IMR-90 (cell line): ENCODE measurements at regions not wholly inside any gene's neighbourhood (a gene's known extent, or its start where the extent isn't known, plus 50 kb on each side); places are given as distances from the start of the nearest gene placed in this dataset.

Experiments used
- ATAC-seq: fragments of 200-7000 bp; cut with Tn5 transposase; 2 replicates; pipeline ENCODE4 v1.9.1; 2020; ENCODE audit warnings: low read depth, mild to moderate bottlenecking, moderate library complexity
- BruUV-seq: library from RNA; stranded (reverse); fragments of 400-500 nt; replicated peaks from 2 replicates; lab custom pipeline; 2021; lab: Mats Ljungman, UMichigan
- CTCF ChIA-PET: fragments of 300-600 bp; formaldehyde crosslinking; extraction: SDS; loops from one replicate; lab custom pipeline; 2021; ENCODE audit warnings: antibody characterized with exemption; lab: Yijun Ruan, JAX
- POLR2A ChIA-PET: fragments of 300-600 bp; sonication (Branson Sonifier 250); formaldehyde crosslinking; loops from one replicate; lab custom pipeline; 2022; ENCODE audit warnings: antibody characterized with exemption; ENCODE audit not compliant: unreplicated experiment; lab: Charles Lee
- DNase-seq: peaks from one replicate; pipeline ENCODE4 v3.0.0; 2013
- H2AFZ ChIP-seq: replicated peaks from 2 replicates; pipeline ENCODE3; 2013; ENCODE audit warnings: low read length, mild to moderate bottlenecking; ENCODE audit not compliant: poor library complexity
- H2AK5ac ChIP-seq: 2 replicates; pipeline ENCODE4 v1.6.1; 2013; ENCODE audit warnings: low read depth, low read length, inconsistent platforms
- H2AK9ac ChIP-seq: replicated peaks from 2 replicates; pipeline ENCODE3; 2013; ENCODE audit warnings: mild to moderate bottlenecking, low read depth, low read length, moderate library complexity; ENCODE audit not compliant: poor library complexity
- H2BK120ac ChIP-seq: 2 replicates; pipeline ENCODE4 v1.6.1; 2013; ENCODE audit warnings: low read depth, low read length, inconsistent platforms
- H2BK15ac ChIP-seq: 3 replicates; pipeline ENCODE4 v1.6.1; 2013; ENCODE audit warnings: low read depth, low read length, inconsistent platforms
- H2BK20ac ChIP-seq: 2 replicates; pipeline ENCODE4 v1.6.1; 2013; ENCODE audit warnings: low read depth, mild to moderate bottlenecking, inconsistent platforms, low read length, moderate library complexity
- H2BK5ac ChIP-seq: 2 replicates; pipeline ENCODE4 v1.6.1; 2013; ENCODE audit warnings: mild to moderate bottlenecking, low read depth, low read length, inconsistent platforms; ENCODE audit not compliant: poor library complexity, severe bottlenecking
- H3K14ac ChIP-seq: replicated peaks from 2 replicates; pipeline ENCODE4 v1.6.1; 2013; ENCODE audit warnings: low read depth, low read length, inconsistent platforms
- H3K18ac ChIP-seq: 2 replicates; pipeline ENCODE4 v1.6.1; 2013; ENCODE audit warnings: low read depth, low read length, control low read depth
- H3K23ac ChIP-seq: 2 replicates; pipeline ENCODE4 v1.6.1; 2013; ENCODE audit warnings: low read depth, low read length, inconsistent platforms
- H3K27ac ChIP-seq: 2 replicates; pipeline ENCODE4 v1.5.1; 2013; ENCODE audit warnings: mild to moderate bottlenecking, control low read depth, low read length; ENCODE audit not compliant: insufficient read depth
- H3K27me3 ChIP-seq: 2 replicates; pipeline ENCODE4 v1.6.1; 2013; ENCODE audit warnings: low read length; ENCODE audit not compliant: control insufficient read depth, insufficient read depth
- H3K36me3 ChIP-seq: 2 replicates; pipeline ENCODE4 v1.6.1; 2013; ENCODE audit warnings: low read length, mixed read lengths; ENCODE audit not compliant: control insufficient read depth, insufficient read depth
- H3K4ac ChIP-seq: 2 replicates; pipeline ENCODE4 v1.6.1; 2013; ENCODE audit warnings: low read depth, low read length, inconsistent platforms
- H3K4me1 ChIP-seq: 2 replicates; pipeline ENCODE4 v1.6.1; 2013; ENCODE audit warnings: low read length, mixed read lengths; ENCODE audit not compliant: control insufficient read depth, insufficient read depth
- H3K4me2 ChIP-seq: 2 replicates; pipeline ENCODE4 v1.6.1; 2013; ENCODE audit warnings: low read depth, mild to moderate bottlenecking, control low read depth, low read length, moderate library complexity
- H3K4me3 ChIP-seq: 2 replicates; pipeline ENCODE4 v1.5.1; 2013; ENCODE audit warnings: low read depth, mild to moderate bottlenecking, control low read depth, low read length, moderate library complexity; ENCODE audit not compliant: insufficient read depth
- H3K56ac ChIP-seq: 2 replicates; pipeline ENCODE4 v1.6.1; 2013; ENCODE audit warnings: low read length, inconsistent platforms; ENCODE audit not compliant: insufficient read depth; ENCODE audit errors: extremely low read depth
- H3K79me1 ChIP-seq, 2 experiments: 2 replicates each; pipeline ENCODE4 v1.6.1; 2013; ENCODE audit warnings: low read length in 2 of 2, inconsistent platforms in 1 of 2, low read depth in 1 of 2
- H3K9ac ChIP-seq: 2 replicates; pipeline ENCODE4 v1.6.1; 2013; ENCODE audit warnings: low read depth, low read length, control low read depth
- H3K9me1 ChIP-seq: 2 replicates; pipeline ENCODE4 v1.6.1; 2013; ENCODE audit warnings: low read length, inconsistent platforms; ENCODE audit not compliant: insufficient read depth
- H3K9me3 ChIP-seq: 2 replicates; pipeline ENCODE4 v1.6.1; 2013; ENCODE audit warnings: low read length; ENCODE audit not compliant: control insufficient read depth, insufficient read depth
- H4K20me1 ChIP-seq: 2 replicates; pipeline ENCODE4 v1.6.1; 2013; ENCODE audit warnings: low read length, inconsistent platforms; ENCODE audit not compliant: insufficient read depth
- H4K5ac ChIP-seq: 2 replicates; pipeline ENCODE4 v1.6.1; 2013; ENCODE audit warnings: mild to moderate bottlenecking, low read depth, low read length, control low read depth
- H4K8ac ChIP-seq, 2 experiments: 2 replicates each; pipeline ENCODE4 v1.6.1; 2013; ENCODE audit warnings: low read depth in 2 of 2, low read length in 2 of 2, control low read depth in 1 of 2, inconsistent platforms in 1 of 2
- H4K91ac ChIP-seq: 2 replicates; pipeline ENCODE4 v1.6.1; 2013; ENCODE audit warnings: low read depth, low read length, inconsistent platforms; ENCODE audit not compliant: insufficient read depth
- BHLHE40 ChIP-seq: fragments of 150-350 bp; IDR thresholded peaks from 2 replicates; pipeline ENCODE4 v1.6.1; 2016; ENCODE audit warnings: mild to moderate bottlenecking, low read depth, low read length
- CEBPB ChIP-seq: IDR thresholded peaks from 2 replicates; pipeline ENCODE4 v1.6.1; 2012; ENCODE audit warnings: low read depth, low read length, improper control_type of control experiment
- CTCF ChIP-seq: conservative IDR thresholded peaks from 2 replicates; pipeline ENCODE4 v1.5.1; 2012; ENCODE audit warnings: mild to moderate bottlenecking, low read depth, low read length, improper control_type of control experiment
- ELK1 ChIP-seq: fragments of 150-350 bp; IDR thresholded peaks from 2 replicates; pipeline ENCODE4 v1.6.1; 2016; ENCODE audit warnings: low read depth, mild to moderate bottlenecking, low read length, moderate library complexity, borderline replicate concordance
- FOS ChIP-seq: fragments of 150-350 bp; IDR thresholded peaks from 2 replicates; pipeline ENCODE4 v1.6.1; 2016; ENCODE audit warnings: low read depth, low read length
- MAFK ChIP-seq: IDR thresholded peaks from 2 replicates; pipeline ENCODE4 v1.6.1; 2012; ENCODE audit warnings: low read depth, low read length, improper control_type of control experiment
- MAZ ChIP-seq: IDR thresholded peaks from 2 replicates; pipeline ENCODE4 v1.6.1; 2012; ENCODE audit warnings: low read depth, mild to moderate bottlenecking, low read length, improper control_type of control experiment, moderate library complexity, borderline replicate concordance
- MXI1 ChIP-seq: IDR thresholded peaks from 2 replicates; pipeline ENCODE4 v1.6.1; 2012; ENCODE audit warnings: low read depth, mild to moderate bottlenecking, low read length, moderate library complexity, borderline replicate concordance
- NFE2L2 ChIP-seq: fragments of 150-350 bp; IDR thresholded peaks from 2 replicates; pipeline ENCODE4 v1.6.1; 2016; ENCODE audit warnings: low read depth, mild to moderate bottlenecking, low read length
- POLR2A ChIP-seq: IDR thresholded peaks from 2 replicates; pipeline ENCODE4 v1.6.1; 2012; ENCODE audit warnings: mild to moderate bottlenecking, low read depth, low read length
- RAD21 ChIP-seq: IDR thresholded peaks from 2 replicates; pipeline ENCODE4 v1.6.1; 2012; ENCODE audit warnings: low read length, improper control_type of control experiment
- RFX5 ChIP-seq: IDR thresholded peaks from 2 replicates; pipeline ENCODE4 v1.8.0; 2012; ENCODE audit warnings: low read depth, mild to moderate bottlenecking, low read length, moderate library complexity
- SMC3 ChIP-seq: fragments of 150-350 bp; IDR thresholded peaks from 2 replicates; pipeline ENCODE4 v1.6.1; 2016; ENCODE audit warnings: low read depth, mild to moderate bottlenecking, antibody characterized with exemption, low read length, moderate library complexity
- USF2 ChIP-seq: fragments of 150-350 bp; IDR thresholded peaks from 2 replicates; pipeline ENCODE4 v1.6.1; 2017; ENCODE audit warnings: mild to moderate bottlenecking, antibody characterized with exemption, low read length, low read depth
- WGBS, 2 experiments: methylation state at CpG; one replicate each; pipeline versions ENCODE4 v1.1.5 to v1.1.7; 2013; ENCODE audit warnings: missing lambda C conversion rate in 2 of 2; ENCODE audit not compliant: insufficient read length in 1 of 2; ENCODE audit errors: extremely low coverage in 2 of 2; 5-methylcytosine and 5-hydroxymethylcytosine counted together
- dilution Hi-C: fragments of 300-500 bp; cut with HindIII; formaldehyde crosslinking; loops from one replicate; pipeline ENCODE4 v1.14.3; 2018; ENCODE audit warnings: low sequenced_read_pairs; ENCODE audit not compliant: unreplicated experiment
- in situ Hi-C: fragments of 300-500 bp; cut with MboI; formaldehyde crosslinking; loops from 3 replicates; pipeline ENCODE4 v1.14.3; 2019; ENCODE audit warnings: low sequenced_read_pairs, inconsistent platforms, mixed read lengths
- intact Hi-C: fragments of 100-400 bp; cut with micrococcal nuclease; formaldehyde crosslinking; loops from 2 replicates; pipeline ENCODE4 v1.10.0; 2022

- no peaks in the 10 kb centered on the region; the same call in 1 of the 2 replicates for H3K9me1 ChIP-seq
- dilution Hi-C loops, result no loop called here
- H4K5ac ChIP-seq, result no peak overlapping the region
- H3K4me3 ChIP-seq, result no peak overlapping the region
- H3K14ac ChIP-seq, result no peak overlapping the region
- H3K23ac ChIP-seq, result no peak overlapping the region
- H4K20me1 ChIP-seq, result no peaks in the 10 kb centered on the region
- H3K27me3 ChIP-seq, result no peaks in the 10 kb centered on the region
- no peak overlapping the region for H2AFZ ChIP-seq
- no peak overlapping the region for H2BK15ac ChIP-seq
- CTCF ChIA-PET, result no interaction called here
- 40% methylated on average over 2 of the region's 20 CpGs; no CpG with 5 or more reads in 1 of the 2 experiments for WGBS, 2 experiments
- no peak overlapping the region for H2BK120ac ChIP-seq
- H3K36me3 ChIP-seq, result no peaks in the 10 kb centered on the region
- in situ Hi-C loops, result no loop called here
- no peak overlapping the region for H2AK5ac ChIP-seq
- intact Hi-C loops, result no loop called here
- H3K9ac ChIP-seq, result no peak overlapping the region
- no peak overlapping the region for H3K18ac ChIP-seq
- H4K8ac ChIP-seq, result no peak overlapping the region
- H3K9me3 ChIP-seq, result 0 out of 2 replicates have a peak, but pooled peaks cover 2% of the 10 kb centered on the region
- POLR2A ChIA-PET, result no interaction called here
- DNase-seq (no peak), ATAC-seq (no peak)
- no peak overlapping the region for H2BK20ac ChIP-seq
- H4K91ac ChIP-seq, result no peak overlapping the region
- H2BK5ac ChIP-seq, result no peak overlapping the region
- H3K4me1 ChIP-seq, result no peaks in the 10 kb centered on the region
- no peak overlapping the region for H3K4ac ChIP-seq
- no peak overlapping the region for H2AK9ac ChIP-seq
- no peaks in the 10 kb centered on the region for H3K79me1 ChIP-seq
- no peak overlapping the region for H3K56ac ChIP-seq
- TF ChIP-seq CTCF, result no peak
- no peak for TF ChIP-seq NFE2L2
- no peak for TF ChIP-seq MAZ
- TF ChIP-seq RAD21, result no peak
- no peak for TF ChIP-seq CEBPB
- no peak for TF ChIP-seq USF2
- TF ChIP-seq POLR2A, result no peak
- no peak for TF ChIP-seq MAFK
- no peak for TF ChIP-seq FOS
- TF ChIP-seq ELK1, result no peak
- TF ChIP-seq SMC3, result no peak
- TF ChIP-seq MXI1, result no peak
- TF ChIP-seq RFX5, result no peak
- TF ChIP-seq BHLHE40, result no peak
- no peak overlapping the region for H3K4me2 ChIP-seq
- BruUV-seq, result no TSS peak
- H3K27ac ChIP-seq, result no peak overlapping the region
Measured at GRCh38 chr4:3607690-3608552, 75.7 kb upstream of the LRPAP1 start.
